ENCODE measurements at regions not wholly inside any gene's neighbourhood (a gene's known extent, or its start where the extent isn't known, plus 50 kb on each side); places are given as distances from the start of the nearest gene placed in this dataset.
A peak's percentile ranks its signal among the peaks of the same experiment; 100 is the strongest.

GRCh38 chr7:113291058-113291457, 172.7 kb upstream of the SMIM30 start:
- H3K27me3 Mint-ChIP-seq (ENCODE audit: insufficient read depth, unreplicated experiment): no peaks in the 10 kb centered on the region
- intact Hi-C loops (cut with micrococcal nuclease): no loop called here

GRCh38 chr7:113289140-113289740, 170.9 kb upstream of the SMIM30 start:
- peak; percentile 64 for DNase-seq (ENCODE audit: unreplicated experiment)
- ChIA-PET CTCF (interaction anchor here (0.6 to 1.6 kb wide), 12 partner anchors 11 to 765 kb away, joined by 3 to 22 read pairs (median 4); no protein-coding TSS in a partner anchor), POLR2A (no interaction called here)
- intact Hi-C loops (cut with micrococcal nuclease): loop anchor here (1.0 to 5.0 kb wide), 6 partner anchors 130 to 789 kb away; a partner anchor contains a TSS
- TF ChIP-seq CTCF (IDR thresholded peaks at IDR 0.05; ENCODE audit: unreplicated experiment): peak; percentile 68
- Mint-ChIP-seq H3K9me3 (ENCODE audit: unreplicated experiment) (no peaks in the 10 kb centered on the region), H3K36me3 (ENCODE audit: insufficient read depth, unreplicated experiment) (no peaks in the 10 kb centered on the region), H3K4me1 (ENCODE audit: insufficient read depth, unreplicated experiment) (peaks cover 5% of the 10 kb centered on the region), H3K4me3 (ENCODE audit: unreplicated experiment) (no peak overlapping the region), H3K27ac (ENCODE audit: low read depth, unreplicated experiment) (no peak overlapping the region), H3K27me3 (ENCODE audit: insufficient read depth, unreplicated experiment) (no peaks in the 10 kb centered on the region)
- no TSS peak for BruUV-seq (replicated peaks)

More at GRCh38 chr7:113291058-113291457, 172.7 kb upstream of the SMIM30 start:
- ChIA-PET POLR2A (interaction anchor here (0.6 kb wide), 1 partner anchor 72 kb away, joined by 3 read pairs; no protein-coding TSS in a partner anchor), CTCF (interaction anchor here (0.7 to 1.6 kb wide), 4 partner anchors 9 to 190 kb away, joined by 3 to 4 read pairs (median 3); no protein-coding TSS in a partner anchor)
- Mint-ChIP-seq H3K4me1 (ENCODE audit: insufficient read depth, unreplicated experiment) (no peaks in the 10 kb centered on the region), H3K4me3 (ENCODE audit: unreplicated experiment) (no peak overlapping the region), H3K36me3 (ENCODE audit: insufficient read depth, unreplicated experiment) (no peaks in the 10 kb centered on the region), H3K27ac (ENCODE audit: low read depth, unreplicated experiment) (no peak overlapping the region), H3K9me3 (ENCODE audit: unreplicated experiment) (peaks cover 6% of the 10 kb centered on the region)
- no peak for DNase-seq (ENCODE audit: unreplicated experiment)
- TF ChIP-seq CTCF (IDR thresholded peaks at IDR 0.05; ENCODE audit: unreplicated experiment): no peak
- BruUV-seq (replicated peaks): no TSS peak

GRCh38 chr7:113285411-113285810, 167.1 kb upstream of the SMIM30 start:
- H3K4me3 Mint-ChIP-seq (ENCODE audit: unreplicated experiment): no peak overlapping the region
- POLR2A ChIA-PET: no interaction called here
- DNase-seq (ENCODE audit: unreplicated experiment): peak; percentile 16
- H3K9me3 Mint-ChIP-seq (ENCODE audit: unreplicated experiment): no peaks in the 10 kb centered on the region
- no peaks in the 10 kb centered on the region for H3K27me3 Mint-ChIP-seq (ENCODE audit: insufficient read depth, unreplicated experiment)
- no TSS peak for BruUV-seq (replicated peaks)
- H3K4me1 Mint-ChIP-seq (ENCODE audit: insufficient read depth, unreplicated experiment): peaks cover 16% of the 10 kb centered on the region
- no peak for TF ChIP-seq CTCF (IDR thresholded peaks at IDR 0.05; ENCODE audit: unreplicated experiment)
- CTCF ChIA-PET: interaction anchor here (0.6 to 1.3 kb wide), 3 partner anchors 10 to 426 kb away, joined by 3 to 6 read pairs (median 3); no protein-coding TSS in a partner anchor
- no peak overlapping the region for H3K27ac Mint-ChIP-seq (ENCODE audit: low read depth, unreplicated experiment)
- intact Hi-C loops (cut with micrococcal nuclease): loop anchor here (5.0 kb wide), 1 partner anchor 348 kb away; a partner anchor contains a TSS
- no peaks in the 10 kb centered on the region for H3K36me3 Mint-ChIP-seq (ENCODE audit: insufficient read depth, unreplicated experiment)

GRCh38 chr7:113283861-113284260, 165.5 kb upstream of the SMIM30 start:
- Mint-ChIP-seq H3K36me3 (ENCODE audit: insufficient read depth, unreplicated experiment) (no peaks in the 10 kb centered on the region), H3K4me3 (ENCODE audit: unreplicated experiment) (no peak overlapping the region), H3K9me3 (ENCODE audit: unreplicated experiment) (no peaks in the 10 kb centered on the region), H3K27ac (ENCODE audit: low read depth, unreplicated experiment) (no peak overlapping the region), H3K4me1 (ENCODE audit: insufficient read depth, unreplicated experiment) (peaks cover 16% of the 10 kb centered on the region), H3K27me3 (ENCODE audit: insufficient read depth, unreplicated experiment) (no peaks in the 10 kb centered on the region)
- no TSS peak for BruUV-seq (replicated peaks)
- ChIA-PET POLR2A (no interaction called here), CTCF (interaction anchor here (0.6 to 1.0 kb wide), 2 partner anchors 11 to 382 kb away, joined by 4 read pairs; no protein-coding TSS in a partner anchor)
- TF ChIP-seq CTCF (IDR thresholded peaks at IDR 0.05; ENCODE audit: unreplicated experiment): no peak
- intact Hi-C loops (cut with micrococcal nuclease): no loop called here
- peak; percentile 15 for DNase-seq (ENCODE audit: unreplicated experiment)
